Stimulated activated CD4-positive, alpha-beta T cell treated with anti-CD3 and anti-CD28 coated beads, Interleukin-12 subunit alpha, Interleukin-12 subunit beta, amount 100 ng/mL, for 48 hours (primary cell): ENCODE measurements at regions not wholly inside any gene's neighbourhood (a gene's known extent, or its start where the extent isn't known, plus 50 kb on each side); places are given as distances from the start of the nearest gene placed in this dataset.
A peak's percentile ranks its signal among the peaks of the same experiment; 100 is the strongest.

Experiments
- DNase-seq, 3 donors: peaks; one replicate each; pipeline ENCODE4 v3.0.0-alpha.2; 2020; ENCODE audit warnings: low read depth in 2 of 3, low spot score in 1 of 3

DNA sequence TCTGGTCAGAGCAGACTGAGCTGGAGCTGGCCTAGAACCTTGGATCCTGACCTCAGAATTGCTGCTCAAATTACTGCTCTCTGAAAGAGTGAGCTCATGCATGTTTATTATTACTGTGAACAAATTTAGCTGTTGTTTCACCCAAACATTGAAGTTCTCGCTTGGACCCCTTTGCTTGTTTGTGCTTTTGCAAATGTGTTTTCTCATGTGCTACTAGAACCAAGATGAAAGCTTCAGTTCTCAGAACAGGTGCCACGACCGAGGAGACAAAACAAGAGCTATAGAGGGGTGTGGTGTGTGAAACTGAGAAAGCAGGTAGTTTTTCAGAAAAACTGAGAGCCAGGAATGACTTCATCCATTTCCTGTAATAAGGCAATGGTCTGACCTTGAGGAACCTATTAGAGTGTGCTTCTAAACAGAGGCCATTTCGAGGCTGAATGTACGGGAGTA, 50.0 kb upstream of the ESR1 start:
- peak in 2 of 3 donors; percentile 8 to 24 for DNase-seq
